Inflammatory macrophage (primary cell): ENCODE measurements at regions not wholly inside any gene's neighbourhood (a gene's known extent, or its start where the extent isn't known, plus 50 kb on each side); places are given as distances from the start of the nearest gene placed in this dataset.
"Not testable (repeated sequence)": the region's sequence is repeated elsewhere in the genome, so short reads cannot be mapped to it uniquely, and the experiment has no call there.

Source experiments
- DNase-seq, 2 donors: peaks; one replicate each; pipeline ENCODE4 v3.0.0-alpha.2; 2020 to 2022

DNA sequence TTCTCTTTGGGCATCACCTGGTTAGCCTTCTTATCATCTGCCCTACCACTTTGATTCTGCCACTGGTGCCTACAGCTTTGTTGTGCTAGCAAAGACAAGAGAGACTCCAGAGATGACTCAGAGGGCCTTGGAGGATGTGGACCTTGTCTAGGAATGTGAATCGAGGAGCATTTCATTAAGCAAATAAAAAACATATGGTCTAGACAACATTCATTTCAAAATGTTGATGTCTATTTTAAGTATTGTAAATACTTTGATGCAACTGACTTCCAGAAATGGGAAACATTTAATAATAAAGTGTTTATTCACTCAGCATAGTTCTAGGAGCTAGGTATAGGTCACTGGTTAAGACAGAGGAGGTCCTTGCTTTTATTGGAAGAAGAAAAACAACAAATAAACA lies 195.5 kb downstream of the CDCA7 start:
- DNase-seq: no peak

DNA sequence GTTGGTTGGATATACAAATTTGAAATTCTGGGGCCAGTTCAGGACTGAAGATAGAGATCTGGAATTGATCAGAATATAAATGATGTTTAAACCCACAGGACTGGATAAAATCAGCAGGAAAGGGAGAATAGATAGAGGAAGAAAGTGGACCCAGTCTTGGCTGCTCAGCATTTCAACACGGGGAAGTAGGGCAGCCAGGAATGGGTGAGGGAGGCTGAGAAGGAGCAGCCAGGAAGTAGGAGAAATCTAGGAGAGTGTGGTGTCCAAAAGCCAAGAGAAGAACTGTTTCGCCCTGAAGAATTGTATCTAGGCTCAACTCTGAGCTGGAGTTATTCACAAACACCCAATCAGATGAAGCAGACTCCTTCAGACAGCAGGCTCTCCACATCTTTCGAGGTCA lies 197.9 kb downstream of the CDCA7 start:
- no peak for DNase-seq

DNA sequence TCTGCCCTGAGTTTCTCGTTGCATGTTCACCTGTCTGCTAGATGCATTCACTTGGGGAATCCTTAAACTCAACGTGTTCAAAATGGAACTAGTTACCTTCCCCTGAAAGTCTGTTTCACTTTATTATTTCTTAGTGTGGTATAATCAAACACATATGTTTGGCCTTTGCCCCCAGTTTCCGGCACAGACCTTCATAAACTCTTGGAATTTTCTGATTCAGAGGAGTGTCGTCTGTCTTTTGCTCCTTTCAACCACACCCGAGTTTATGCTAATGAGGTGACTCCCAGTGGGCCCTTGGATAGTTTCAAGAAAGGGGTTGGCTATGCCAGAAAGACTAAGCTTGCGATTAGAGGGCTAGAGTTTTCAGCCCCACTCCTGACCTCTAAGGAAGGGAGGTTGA lies 198.9 kb downstream of the CDCA7 start:
- no peak for DNase-seq

DNA sequence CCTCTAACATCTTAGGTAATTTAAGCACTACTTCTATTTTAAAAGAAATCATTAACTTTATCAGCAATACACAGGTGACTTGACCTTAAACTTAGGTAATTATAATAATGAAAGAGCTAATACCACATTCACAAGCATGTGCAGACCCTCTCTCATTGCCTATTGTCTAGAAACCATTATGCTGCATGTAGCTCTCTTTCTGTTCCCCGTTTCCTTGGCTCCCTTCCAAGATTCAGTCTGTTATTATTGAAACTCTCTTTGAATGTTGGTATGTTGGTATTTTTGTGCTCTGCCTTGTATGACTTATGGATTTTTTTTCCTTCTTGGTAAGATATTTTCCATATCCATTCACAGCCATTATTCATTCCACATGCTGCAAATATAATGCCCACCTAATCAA lies 201.2 kb downstream of the CDCA7 start:
- no peak for DNase-seq

DNA sequence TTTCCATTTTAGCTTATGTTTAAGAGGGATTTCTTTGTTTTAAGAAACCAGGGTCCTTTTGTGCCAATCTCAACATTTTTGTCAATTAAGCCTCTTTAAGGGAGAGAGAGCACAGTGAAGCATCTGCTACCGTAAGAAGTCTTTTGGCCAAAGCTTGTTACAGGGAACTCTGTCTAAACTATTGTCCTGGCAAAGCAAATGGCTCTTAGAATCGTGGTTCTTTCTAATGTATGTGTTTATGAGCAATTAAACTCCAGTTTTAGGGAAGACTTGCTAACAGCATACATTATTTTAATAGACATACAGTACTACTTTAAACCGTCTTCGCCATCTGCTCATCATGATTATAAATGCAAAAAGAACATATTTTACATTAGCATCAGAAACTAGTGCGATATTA lies 202.1 kb downstream of the CDCA7 start:
- DNase-seq: no peak

DNA sequence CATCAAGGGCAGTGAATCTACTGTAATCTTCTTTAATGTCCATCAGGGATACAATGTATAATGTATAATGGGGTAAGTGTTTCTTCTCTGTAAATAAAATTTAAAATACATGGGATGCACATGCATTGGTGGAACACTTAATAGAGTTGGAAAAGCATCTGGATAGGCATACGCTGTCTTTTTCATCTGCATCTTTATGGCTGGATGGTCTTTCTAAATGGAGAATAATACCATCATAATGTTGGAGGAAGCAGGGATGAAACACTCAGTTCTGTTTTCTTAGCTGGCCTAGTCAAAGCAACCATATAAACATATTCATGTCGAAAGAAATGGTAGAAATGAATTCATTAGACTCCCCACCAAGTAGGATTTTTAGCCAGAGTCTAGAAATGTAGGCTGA lies 202.8 kb downstream of the CDCA7 start:
- DNase-seq: no peak

DNA sequence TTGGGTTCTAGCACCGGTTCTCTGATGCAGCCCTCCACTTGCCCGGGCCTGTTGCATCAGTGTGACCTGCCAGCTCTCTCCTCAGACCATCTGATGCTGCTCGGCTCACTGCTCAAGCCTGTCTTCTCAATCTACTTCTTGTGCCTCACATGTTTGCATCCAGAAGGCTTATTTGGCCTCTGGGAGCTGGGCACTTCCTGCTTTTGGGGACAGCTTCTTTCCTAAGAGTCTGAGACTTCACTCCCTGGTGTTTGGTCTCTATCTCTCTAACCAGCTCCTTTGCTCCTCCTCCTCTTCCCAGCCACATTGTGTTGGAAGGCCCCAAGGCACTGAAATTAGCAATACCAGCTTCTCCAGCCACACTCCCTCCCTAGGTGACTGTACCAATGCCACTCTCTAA lies 212.8 kb downstream of the CDCA7 start:
- peak; percentile 23 to 31 for DNase-seq

DNA sequence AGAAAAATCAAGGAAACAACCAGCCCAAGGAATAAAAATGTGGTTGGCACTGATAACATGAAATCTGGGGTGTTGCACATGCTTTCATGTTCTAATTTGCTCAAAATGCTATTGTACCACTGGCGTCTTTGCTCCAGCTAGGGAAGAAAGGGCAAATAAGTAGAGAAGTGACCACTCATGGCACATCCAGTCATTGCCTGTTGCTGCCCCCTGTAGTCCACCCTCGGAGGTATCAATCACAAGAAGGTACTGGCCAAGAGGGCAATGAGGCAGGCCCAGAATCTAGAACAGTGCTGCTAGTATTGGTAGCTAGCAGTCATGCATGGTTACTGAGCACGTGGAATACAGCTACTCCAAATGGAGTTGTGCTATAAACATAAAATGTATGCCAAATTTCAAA lies 213.4 kb downstream of the CDCA7 start:
- peak; percentile 40 to 57 for DNase-seq

DNA sequence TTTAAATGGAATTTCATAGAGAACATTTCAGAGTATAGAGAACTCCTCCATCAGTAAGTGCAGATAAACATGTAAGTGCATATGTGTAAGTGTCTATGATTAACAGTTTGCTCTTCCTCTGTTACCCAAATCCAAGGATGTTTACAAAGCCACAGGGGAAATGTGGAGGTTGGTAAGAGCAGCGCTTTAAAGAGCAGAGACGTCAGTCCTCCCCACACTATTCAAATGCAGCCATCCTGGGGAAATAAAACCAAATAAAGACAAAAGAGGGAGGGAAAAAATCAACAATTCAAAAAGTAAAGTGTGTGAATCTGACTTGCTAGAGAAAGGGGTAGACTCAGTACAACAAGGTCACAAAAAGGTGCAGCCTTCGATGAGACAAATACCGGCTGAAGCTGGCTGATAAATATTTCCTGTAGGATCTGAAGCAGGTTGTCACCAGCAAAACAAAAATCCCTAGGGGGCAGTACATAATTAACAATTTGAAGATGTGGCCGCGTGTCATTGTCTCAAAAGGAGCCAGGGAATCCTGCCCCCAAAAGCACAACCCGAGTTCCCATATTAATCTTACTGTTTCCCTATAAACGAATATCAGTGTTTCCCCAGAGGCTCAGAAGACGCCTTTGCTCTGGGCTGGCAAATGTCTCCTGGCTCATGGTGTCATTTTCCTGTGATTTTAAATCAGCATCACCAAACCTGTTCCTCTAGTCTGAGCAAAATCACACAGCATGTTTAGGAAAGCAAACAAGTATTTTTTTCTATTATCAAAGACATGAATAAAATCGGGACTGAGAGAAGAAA lies 216.5 kb downstream of the CDCA7 start:
- DNase-seq: peak in 1 of 2 donors; percentile 4

DNA sequence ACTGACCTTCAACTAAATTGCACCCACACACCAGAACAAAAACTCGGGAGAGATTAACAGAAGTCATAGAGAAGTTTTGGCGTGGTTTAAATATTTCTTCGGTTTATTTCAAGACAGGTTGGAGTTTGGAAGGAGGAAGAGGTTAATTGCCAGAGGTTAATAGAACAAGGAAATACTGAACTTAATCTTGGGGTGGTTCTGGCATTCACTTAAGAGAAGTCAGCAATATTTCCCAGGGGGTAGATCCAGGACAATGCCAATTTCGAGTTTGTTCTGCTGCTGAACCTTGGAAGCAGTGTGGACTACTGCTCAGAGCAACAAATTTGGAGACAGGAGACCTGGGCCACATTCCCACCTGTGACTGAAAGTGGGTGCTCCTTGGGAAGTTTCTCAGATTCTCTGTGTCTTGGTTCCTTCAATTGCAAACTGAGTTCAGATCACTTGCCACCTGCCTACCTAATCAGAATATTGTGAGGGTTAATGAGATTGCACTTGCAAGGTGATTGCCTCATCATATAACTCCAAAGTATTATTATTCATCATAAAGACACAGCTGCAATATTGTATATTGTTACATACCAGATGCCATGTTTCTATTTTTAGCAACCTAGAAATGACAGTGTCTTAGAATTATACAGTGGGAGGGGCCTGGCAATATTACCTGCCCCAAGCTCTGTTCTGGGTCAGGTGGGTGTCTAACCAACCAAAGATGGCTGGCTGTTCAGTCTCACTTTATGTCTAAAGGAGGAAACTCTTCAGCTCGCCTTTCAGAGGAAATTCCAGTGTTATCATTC lies 217.4 kb downstream of the CDCA7 start:
- no peak for DNase-seq

DNA sequence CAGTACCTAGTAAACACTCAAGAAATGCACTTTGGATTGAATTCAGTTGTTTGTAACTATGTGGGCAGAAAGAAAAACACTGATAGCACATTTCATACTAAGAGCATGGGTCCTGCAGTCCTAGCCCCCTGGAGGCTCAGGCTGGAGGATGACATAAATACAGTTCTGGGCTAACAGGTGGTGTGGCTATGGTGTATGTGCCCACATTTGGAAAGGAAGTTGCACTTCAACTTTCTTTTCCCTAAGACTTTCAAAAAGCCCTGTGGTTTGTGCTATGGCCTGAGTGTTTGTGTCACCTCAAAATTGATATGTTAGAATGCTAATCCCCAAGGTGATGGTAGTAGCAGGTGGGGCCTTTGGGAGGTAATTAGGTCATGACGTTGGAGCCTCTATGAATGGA lies 218.2 kb downstream of the CDCA7 start:
- no peak for DNase-seq

DNA sequence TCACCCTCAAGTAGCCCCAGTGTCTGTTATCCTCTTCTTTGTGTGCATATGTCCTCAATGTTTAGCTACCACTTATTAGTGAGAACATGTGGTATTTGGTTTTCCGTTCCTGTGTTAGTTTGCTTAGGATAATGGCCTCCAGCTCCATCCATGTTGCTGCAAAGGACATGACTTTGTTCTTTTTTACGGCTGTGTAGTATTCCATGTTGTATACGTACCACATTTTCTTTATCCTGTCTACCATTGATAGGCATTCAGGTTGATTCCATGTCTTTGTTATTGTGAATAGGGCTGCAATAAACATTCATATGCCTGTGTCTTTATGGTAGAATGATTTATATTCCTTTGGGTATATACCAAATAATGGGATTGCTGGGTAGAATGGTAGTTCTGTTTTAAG lies 219.1 kb downstream of the CDCA7 start:
- DNase-seq: not testable (repeated sequence)

DNA sequence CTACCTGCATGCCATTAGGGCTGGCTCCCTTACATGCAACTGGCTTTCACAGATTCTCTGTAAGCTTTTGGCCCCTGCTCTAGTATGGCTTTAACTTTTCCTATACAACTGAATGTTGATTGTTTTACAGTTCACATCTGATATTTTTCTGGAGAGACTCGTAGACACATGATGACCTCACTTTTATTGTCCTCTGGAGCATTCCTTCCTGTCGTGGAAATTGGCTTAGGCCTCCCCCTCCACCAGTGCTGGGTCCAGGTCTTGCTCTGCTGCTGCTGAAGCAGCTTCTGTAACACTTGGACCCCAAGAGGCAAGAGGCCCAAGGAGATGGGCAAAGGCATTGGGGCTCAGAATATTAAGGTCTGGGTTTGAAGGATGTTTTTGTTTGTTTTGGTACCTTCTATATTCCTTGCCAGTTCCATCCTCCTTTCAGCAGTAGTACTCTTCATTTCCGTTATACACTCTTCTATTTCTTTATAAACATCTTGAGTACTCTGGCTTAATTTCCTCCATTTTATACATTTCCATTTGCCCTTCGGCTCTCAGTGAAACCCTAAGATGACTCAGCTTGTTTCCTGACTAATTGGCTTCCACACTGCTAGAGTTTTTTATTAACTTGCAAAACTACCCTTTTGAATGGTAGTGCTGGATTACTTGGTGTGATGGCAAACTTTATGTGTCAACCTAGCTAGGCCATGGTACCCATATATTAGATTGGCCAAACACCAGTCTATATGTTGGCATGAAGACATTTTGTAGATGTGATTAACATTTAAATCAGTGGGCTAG lies 219.8 kb downstream of the CDCA7 start:
- DNase-seq: no peak

DNA sequence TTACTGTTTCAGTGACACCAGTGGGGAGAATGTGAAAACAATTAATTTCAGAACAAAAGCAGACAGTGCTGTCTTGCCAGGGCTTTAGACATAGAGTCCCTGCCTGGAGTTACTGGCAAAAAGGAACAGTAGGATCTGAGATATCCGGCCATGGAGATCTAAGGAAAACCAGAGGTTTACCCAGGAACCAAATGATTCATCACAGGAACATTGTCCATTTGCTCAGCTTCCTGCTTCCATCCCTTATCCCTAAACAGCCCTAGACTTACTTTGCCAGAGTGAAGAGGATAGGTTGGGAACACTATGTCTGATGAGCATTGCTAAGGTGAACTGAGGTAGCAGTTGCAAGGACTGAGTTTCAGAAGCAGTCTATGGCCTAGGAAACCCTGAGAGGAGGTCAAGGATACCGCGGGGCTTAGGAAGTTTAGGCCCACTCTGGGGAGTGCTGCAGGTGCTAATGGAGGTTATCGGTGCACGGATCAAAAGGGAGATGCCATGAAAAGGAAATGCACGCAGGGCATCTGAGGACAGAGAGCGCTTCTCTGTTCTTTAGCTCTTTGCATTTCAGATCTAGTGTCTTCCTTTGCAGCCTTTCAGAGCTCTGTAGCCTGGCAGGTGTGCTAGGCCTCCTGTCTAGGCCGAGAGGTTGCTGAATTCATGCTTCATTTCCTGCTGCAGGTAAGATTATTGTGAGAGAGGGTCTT lies 223.9 kb downstream of the CDCA7 start:
- DNase-seq: no peak

DNA sequence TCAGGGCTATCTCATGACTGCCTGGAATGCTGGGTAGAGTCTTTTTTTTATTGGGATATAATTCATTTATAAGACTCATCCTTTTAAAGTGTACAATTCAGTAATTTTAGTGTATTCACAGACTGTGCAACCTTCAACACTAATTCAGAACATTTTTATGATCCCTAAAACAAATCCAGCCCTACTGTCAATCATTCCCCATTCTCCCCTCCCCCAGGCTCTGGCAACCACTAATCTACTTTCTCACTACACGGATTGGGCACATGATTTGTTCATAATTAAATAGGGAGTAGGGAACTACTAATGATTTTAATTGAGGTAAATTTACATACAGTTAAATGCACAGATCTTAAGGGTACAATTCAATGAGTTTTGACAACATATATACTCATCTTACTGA lies 225.7 kb downstream of the CDCA7 start:
- DNase-seq: no peak

DNA sequence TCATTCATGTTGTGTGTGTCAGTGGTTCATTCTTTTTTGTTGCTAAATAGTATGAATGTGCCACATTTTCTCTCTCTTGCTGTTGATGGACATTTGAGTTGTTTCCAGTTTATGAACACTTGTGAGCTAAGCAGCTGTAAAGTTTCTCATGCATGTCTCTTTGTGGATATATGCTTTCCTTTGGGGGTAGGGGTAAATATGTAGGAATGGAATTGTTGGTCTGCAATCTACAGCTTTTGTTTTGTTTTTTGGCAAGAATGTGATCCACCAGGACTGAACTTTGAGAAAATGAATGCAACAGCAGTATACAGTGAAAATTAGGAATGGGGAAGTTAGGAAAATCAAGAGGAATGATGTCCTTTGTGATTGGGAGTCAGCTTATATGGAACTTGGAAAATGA lies 226.3 kb downstream of the CDCA7 start:
- DNase-seq: no peak

DNA sequence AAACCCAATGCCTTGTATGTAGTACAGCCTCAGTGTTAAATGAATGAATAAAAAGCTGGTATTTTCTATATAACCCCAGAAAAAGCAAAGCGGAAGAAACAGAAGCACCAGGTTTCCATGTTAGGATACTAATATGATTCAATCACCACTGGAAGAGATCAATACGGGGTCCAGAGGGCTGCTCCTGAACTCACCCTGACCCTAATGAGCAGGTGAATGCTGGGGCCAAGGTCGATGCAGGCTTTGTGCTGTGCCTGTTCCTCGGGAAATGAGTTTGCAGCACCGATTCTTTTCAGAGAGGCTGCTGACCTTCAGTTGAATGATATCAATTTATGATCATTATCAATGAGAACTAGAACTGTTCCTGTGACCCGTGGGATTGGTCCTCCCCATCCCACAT lies 228.5 kb downstream of the CDCA7 start:
- no peak for DNase-seq

DNA sequence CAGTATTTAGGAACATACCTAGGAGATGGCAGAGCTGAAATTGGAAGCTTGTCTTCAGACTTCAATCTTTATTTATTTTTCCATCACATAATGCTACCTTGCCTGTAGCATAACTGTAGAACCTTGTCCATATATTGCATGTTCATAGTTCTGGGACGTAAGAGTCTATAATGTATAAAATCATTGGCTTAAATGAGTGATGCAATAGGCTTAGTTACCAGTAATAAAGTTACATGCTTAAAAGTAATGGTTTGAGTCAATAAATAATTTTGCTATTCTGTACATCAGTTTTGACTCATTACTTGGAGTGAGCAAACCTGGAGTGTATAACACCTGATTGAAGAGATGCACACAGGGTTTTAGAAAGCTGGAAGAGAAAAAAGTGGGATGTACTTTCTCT lies 229.3 kb downstream of the CDCA7 start:
- DNase-seq: no peak

DNA sequence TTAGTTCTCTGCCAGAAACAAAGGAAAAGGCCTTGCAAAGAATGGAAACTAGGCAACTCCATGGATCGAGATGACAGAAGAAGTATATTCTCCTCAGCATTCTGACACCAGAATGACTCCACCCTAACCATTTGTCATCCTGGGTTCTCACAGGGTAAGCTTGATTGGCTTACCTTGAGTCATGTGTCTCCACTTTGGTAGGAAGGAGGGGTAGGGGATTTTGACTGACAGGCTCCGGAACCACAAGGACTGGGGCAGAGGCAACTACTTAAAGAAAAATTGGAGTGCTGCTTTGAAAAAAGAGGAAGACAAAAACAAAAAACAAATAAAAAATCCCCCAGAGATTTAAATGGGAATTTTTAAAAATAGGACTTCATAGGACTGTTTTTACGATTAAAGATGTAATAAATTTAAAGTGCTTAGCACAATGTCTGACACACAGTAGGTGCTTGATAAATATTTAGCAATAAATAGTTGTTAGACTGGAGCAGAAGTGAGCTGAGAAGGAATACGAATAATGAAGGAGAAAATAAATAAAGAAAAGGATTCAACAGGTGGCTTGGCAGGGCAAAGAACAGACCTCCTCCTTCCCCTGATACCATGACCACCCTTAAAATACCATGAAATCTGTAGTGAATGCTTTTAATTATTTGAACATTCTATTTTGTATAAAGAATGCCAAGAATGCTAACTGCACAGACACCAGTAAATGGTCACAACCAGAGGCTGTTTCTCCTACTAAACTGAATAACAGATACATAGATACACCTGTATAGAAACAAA lies 230.2 kb downstream of the CDCA7 start:
- no peak for DNase-seq

DNA sequence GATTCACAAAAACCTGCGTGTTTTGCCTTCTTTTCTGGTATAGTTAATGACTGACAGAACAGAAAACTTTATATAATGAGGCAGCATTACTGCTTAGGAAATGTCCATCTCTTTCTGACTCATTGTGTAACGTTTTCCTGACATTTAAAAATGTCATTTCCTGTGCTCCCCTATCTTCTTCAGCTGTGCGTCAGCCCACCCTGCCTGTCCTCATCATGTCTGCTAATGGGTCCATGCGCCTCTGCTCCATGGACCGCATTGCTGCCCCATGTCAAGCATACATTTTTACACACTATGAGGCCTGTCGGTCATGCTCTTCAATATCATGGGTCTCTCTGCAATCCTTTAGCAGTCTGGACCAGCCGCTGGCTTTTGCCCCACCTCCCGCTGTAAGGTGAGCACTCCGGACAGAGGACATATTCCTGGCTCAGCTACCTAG lies 234.3 kb downstream of the CDCA7 start:
- DNase-seq: no peak

DNA sequence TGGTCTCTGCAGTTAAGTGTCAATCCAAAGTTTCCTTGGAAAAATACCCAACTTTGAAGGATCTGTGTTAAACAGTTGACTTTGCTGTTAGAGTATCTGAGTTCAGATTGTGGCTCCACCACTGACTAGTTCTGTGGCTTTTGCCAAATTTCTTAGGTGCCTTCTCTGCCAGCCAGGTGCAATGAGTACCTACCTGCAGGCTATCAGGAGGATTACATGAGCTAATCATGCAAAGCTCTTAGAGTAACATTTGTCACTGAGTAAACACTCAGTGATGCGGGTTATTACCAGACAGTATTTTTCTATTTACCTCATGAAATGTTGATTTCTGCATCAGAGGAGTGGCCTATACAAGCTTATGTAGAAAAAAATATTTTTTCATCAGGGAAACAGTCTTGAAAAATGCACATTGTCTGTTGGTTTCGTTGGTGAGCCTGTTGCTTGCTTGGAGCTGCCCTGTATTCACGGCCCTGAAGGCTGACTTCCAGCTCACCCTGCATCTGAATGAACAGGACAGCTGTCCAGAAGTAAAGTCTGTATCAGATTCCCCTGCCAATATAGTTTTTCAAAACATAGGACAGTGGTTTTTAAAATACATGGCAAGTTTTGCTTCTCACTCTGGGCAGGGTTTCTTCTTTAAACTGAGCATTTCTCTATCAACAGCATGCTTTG lies 235.1 kb downstream of the CDCA7 start:
- no peak for DNase-seq
